Stomach (tissue), 4 donors: ENCODE measurements at regions not wholly inside any gene's neighbourhood (a gene's known extent, or its start where the extent isn't known, plus 50 kb on each side); places are given as distances from the start of the nearest gene placed in this dataset.

ENCODE experiments used
- EP300 ChIP-seq: sonication (generic); formaldehyde crosslinking; IDR thresholded peaks from one replicate; pipeline ENCODE4 v1.6.1; 2017; ENCODE audit warnings: antibody characterized with exemption
- POLR2AphosphoS5 ChIP-seq, 3 donors: sonication (generic); formaldehyde crosslinking; IDR thresholded peaks; one replicate each; pipeline ENCODE4 v1.6.1; 2016; ENCODE audit warnings: antibody characterized with exemption in 3 of 3
- TF ChIP-seq, protein P1 (sequence below), 7 experiments: fragments of 450-650 bp in 4 of 7; fragments of 200-600 bp in 3 of 7; sonication (generic) in 3 of 7; IDR thresholded peaks; one replicate each; pipeline ENCODE4 v1.5.1; 2016 to 2019; ENCODE audit warnings: antibody characterized with exemption in 7 of 7, control low read depth in 2 of 7, mild to moderate bottlenecking in 1 of 7

DNA sequence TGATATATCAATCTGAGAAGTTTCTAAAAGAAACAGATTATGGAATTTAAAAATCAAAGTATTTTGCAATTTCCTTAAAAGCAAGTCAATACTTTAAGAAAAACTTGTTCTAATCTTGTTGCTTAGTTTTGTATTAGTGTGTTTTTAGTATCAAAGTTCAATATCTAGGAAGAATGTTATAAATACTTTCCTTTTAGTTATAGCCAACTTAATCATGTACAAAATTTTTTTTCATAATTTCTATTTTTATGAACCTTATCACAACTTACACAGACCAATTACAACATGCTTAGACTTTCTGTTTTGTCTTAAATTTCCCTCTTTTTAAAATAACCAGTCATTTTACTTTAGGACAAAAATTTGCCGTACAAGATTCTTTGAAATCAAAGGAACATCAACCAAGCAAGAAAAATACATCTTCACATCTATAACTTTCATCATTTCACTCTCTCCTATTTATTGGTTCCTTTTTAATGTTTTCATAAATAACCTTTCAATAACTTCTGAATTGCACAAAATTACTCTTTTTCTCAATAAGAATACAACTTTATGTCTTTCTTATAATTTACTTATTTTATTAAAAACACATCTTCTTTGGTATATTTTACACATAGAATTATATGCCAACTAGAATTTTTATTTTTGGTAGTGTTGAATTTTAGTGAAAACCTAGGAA is 308.2 kb upstream of the GLI3 start:
- TF ChIP-seq, protein P1, sequence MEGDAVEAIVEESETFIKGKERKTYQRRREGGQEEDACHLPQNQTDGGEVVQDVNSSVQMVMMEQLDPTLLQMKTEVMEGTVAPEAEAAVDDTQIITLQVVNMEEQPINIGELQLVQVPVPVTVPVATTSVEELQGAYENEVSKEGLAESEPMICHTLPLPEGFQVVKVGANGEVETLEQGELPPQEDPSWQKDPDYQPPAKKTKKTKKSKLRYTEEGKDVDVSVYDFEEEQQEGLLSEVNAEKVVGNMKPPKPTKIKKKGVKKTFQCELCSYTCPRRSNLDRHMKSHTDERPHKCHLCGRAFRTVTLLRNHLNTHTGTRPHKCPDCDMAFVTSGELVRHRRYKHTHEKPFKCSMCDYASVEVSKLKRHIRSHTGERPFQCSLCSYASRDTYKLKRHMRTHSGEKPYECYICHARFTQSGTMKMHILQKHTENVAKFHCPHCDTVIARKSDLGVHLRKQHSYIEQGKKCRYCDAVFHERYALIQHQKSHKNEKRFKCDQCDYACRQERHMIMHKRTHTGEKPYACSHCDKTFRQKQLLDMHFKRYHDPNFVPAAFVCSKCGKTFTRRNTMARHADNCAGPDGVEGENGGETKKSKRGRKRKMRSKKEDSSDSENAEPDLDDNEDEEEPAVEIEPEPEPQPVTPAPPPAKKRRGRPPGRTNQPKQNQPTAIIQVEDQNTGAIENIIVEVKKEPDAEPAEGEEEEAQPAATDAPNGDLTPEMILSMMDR (IDR thresholded peaks at IDR 0.05), result no peak
- TF ChIP-seq POLR2AphosphoS5 (IDR thresholded peaks at IDR 0.05), result no peak
- no peak for TF ChIP-seq EP300
